ENCODE measurements at regions not wholly inside any gene's neighbourhood (a gene's known extent, or its start where the extent isn't known, plus 50 kb on each side); places are given as distances from the start of the nearest gene placed in this dataset.
A peak's percentile ranks its signal among the peaks of the same experiment; 100 is the strongest.
"Not testable (repeated sequence)": the region's sequence is repeated elsewhere in the genome, so short reads cannot be mapped to it uniquely, and the experiment has no call there.

DNA sequence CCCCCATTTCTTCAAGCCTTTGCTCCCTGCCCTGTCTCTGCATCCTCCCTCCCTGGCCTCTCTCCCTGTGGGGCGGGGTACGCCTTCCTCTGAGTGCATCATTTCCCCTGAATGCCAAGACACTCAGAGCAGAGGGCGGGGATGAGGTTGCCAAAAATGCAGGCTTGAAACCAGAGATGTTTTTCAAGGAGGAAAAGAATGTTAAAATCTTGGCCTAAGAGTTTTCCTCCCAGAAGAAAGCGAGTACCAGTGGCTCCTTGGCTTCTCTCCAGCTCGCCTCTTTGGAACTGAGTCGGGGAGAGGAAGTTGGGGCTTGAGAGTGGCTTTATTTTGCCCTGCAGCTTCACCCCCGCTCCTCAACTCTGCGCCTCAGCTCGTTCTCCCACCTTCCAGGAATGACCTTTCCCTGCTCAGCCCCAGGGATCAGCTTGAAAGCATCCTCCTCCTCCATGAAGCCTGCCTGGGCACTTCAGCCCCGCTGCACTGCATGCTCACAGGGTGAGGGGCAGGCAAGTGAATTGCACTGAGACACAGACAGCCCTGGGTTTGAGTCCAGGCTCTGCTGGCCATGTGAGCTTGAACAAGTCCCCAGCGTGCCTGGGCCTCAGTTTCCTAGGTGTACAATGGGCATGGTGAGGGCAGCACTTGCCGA, 57.5 kb upstream of the SORCS2 start:
- H3K36me3 ChIP-seq: no peaks in the 10 kb centered on the region
- no peaks in the 10 kb centered on the region for H3K27me3 ChIP-seq
- peak overlapping the region in 2 of 4 donors; percentile 25 to 70 for H3K27ac ChIP-seq
- WGBS, 2 donors: 15 to 29% methylated on average over 12 of the region's 12 CpGs
- TF ChIP-seq POLR2A (IDR thresholded peaks at IDR 0.05) (no peak), EP300 (IDR thresholded peaks at IDR 0.05) (peak in 1 of 2 donors; percentile 70)
- H3K4me3 ChIP-seq: no peak overlapping the region
- peaks cover 0 to 27% (median 4%) of the 10 kb centered on the region in 4 donors for H3K4me1 ChIP-seq
- H3K9me3 ChIP-seq: no peaks in the 10 kb centered on the region
- DNase-seq (ENCODE audit: low spot score in 2 of 2): peak; percentile 68 to 76

DNA sequence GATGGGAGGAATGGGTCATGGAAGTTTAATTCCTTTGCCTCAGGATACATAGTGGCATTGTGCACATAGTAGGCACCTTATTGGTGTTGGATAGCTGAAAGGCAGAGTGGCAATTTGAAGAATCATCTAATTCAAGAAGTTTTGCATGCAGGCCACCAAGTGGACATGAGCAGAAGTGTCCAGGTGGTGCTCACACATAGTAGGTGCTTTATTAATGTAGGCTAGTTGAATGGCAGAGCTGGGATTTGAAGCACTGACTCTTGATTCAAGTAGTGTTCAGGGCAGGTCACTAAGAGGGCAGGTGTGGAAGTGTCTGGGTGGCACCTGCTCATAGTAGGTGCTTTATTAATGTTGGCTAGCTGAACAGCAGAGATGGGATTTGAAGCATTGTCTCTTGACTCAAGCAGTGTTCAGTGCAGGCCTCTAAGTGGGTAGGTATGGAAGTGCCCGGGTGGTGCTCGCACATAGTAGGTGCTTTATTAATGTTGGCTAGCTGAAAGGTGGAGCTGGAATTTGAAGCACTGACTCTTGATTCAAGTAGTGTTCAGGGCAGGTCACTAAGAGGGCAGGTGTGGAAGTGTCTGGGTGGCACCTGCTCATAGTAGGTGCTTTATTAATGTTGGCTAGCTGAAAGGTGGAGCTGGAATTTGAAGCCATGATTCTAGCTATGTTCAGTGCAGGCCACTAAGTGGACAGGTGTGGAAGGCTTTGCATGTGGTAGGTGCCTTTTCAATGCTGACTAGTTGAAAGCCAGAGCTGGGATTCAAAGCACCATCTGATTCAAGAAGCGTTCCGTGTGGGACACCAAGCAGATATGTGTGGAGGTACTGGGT, 58.3 kb upstream of the SORCS2 start:
- H3K4me1 ChIP-seq: peaks cover 0 to 22% (median 4%) of the 10 kb centered on the region in 4 donors
- 76 to 83% methylated on average over 4 of the region's 4 CpGs for WGBS, 2 donors
- not testable (repeated sequence) for H3K27me3 ChIP-seq; H3K36me3 ChIP-seq; DNase-seq (ENCODE audit: low spot score in 2 of 2); H3K4me3 ChIP-seq; H3K9me3 ChIP-seq
- H3K27ac ChIP-seq: peak overlapping the region in 2 of 4 donors; percentile 1 to 46

DNA sequence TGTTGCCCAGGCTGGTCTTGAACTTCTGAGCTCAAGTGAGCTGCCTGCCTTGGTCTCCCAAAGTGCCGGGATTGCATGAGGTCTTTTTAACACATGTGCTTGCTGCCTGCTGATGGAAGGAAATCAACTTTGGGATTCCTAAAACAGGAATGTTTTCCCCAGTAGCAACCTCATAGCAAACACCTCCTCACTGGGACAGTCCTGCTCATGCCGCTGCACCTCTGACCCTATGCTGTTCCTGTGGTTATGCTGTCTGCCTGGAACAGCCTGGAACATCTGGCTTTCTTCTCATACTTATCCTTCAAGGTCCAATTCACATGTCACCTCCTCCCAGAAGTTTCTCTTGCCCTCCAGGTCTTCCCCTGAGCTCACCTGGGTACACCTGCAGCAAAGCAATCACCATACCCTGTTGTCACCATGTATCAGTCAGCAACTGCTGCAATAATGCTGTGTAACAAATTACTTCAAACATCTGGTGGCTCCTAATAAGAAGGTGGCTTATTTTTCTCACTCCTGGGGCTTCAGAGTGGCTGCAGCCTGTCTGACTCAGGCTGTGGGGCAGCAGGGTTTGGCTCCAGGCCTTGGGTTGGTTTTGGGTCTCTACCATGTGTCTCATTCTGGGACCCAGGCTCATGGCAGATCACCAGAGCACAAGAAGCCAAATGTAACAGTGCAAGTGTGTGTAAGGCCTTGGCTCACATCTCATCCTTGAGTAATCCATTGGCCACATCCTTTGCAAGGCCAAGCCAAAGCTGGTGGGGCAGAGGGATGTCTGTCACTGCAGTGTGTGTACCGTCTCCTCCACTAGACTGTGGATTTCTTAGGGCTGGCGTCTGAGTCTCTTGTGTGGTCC, 59.4 kb upstream of the SORCS2 start:
- Histone ChIP-seq H3K27ac (no peak overlapping the region), H3K4me3 (no peak overlapping the region), H3K4me1 (peaks cover 0 to 29% (median 4%) of the 10 kb centered on the region in 4 donors), H3K36me3 (no peaks in the 10 kb centered on the region), H3K9me3 (no peaks in the 10 kb centered on the region), H3K27me3 (no peaks in the 10 kb centered on the region)
- TF ChIP-seq EP300 (IDR thresholded peaks at IDR 0.05) (no peak), POLR2A (IDR thresholded peaks at IDR 0.05) (no peak)
- TF ChIP-seq, protein P1, sequence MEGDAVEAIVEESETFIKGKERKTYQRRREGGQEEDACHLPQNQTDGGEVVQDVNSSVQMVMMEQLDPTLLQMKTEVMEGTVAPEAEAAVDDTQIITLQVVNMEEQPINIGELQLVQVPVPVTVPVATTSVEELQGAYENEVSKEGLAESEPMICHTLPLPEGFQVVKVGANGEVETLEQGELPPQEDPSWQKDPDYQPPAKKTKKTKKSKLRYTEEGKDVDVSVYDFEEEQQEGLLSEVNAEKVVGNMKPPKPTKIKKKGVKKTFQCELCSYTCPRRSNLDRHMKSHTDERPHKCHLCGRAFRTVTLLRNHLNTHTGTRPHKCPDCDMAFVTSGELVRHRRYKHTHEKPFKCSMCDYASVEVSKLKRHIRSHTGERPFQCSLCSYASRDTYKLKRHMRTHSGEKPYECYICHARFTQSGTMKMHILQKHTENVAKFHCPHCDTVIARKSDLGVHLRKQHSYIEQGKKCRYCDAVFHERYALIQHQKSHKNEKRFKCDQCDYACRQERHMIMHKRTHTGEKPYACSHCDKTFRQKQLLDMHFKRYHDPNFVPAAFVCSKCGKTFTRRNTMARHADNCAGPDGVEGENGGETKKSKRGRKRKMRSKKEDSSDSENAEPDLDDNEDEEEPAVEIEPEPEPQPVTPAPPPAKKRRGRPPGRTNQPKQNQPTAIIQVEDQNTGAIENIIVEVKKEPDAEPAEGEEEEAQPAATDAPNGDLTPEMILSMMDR (IDR thresholded peaks at IDR 0.05): no peak
- DNase-seq (ENCODE audit: low spot score in 2 of 2): no peak
- WGBS, 2 donors: 89 to 96% methylated on average over 4 of the region's 4 CpGs

DNA sequence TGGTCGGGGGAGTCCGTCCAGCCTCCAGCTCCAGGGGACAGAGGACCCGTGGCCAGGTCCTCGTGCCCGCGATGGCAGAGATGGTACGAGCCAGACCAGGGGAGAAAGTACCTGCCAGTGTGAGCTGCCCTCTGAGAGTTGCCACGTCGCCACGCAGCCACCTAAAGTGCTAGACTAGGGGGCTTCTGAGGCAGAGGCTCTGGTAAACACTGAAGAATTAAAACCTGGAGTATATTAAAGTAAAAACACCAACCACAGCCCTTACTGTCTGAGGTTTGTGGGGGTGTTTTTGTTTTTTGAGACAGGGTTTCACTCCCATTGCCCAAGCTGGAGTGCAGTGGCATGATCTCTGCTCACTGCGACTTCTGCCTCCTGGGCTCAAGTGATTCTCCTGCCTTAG, 60.1 kb upstream of the SORCS2 start:
- TF ChIP-seq POLR2A (IDR thresholded peaks at IDR 0.05) (no peak), EP300 (IDR thresholded peaks at IDR 0.05) (no peak)
- TF ChIP-seq, protein P1 (IDR thresholded peaks at IDR 0.05): no peak
- Histone ChIP-seq H3K4me3 (no peak overlapping the region), H3K36me3 (no peaks in the 10 kb centered on the region), H3K27ac (no peak overlapping the region), H3K9me3 (no peaks in the 10 kb centered on the region), H3K27me3 (no peaks in the 10 kb centered on the region), H3K4me1 (peaks cover 0 to 32% (median 4%) of the 10 kb centered on the region in 4 donors)
- WGBS, 2 donors: 85% methylated on average over 11 of the region's 11 CpGs
- DNase-seq (ENCODE audit: low spot score in 2 of 2): no peak

DNA sequence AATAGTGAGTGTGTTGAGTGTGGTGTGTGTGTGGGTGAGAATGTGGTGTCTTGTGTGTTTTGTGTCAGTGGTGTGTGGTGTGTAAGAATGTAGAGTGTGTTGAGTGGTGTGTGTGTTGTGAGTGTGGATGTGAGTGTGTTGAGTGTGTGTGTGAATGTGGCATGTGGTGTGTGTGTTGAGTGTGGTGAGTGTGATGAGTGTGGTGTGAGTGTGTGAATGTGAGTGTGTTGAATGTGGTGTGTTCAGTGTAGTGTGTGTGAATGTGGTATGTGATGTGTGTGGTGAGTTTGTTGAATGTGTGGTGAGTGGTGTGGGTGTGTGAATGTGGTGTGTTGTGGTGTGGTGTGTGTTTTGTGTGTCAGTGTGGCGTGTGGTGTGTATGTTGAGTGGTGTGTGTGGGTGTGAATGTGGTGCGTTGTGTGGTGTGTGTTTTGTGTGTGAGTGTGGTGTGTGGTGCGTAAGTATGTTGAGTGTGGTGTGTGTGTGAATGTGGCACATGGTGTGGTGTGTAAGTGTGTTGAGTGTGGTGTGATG, 60.8 kb upstream of the SORCS2 start:
- H3K27ac ChIP-seq: no peak overlapping the region
- 62 to 63% methylated on average over 3 of the region's 3 CpGs for WGBS, 2 donors

More for the DNA sequence above, 60.8 kb upstream of the SORCS2 start:
- TF ChIP-seq POLR2A (IDR thresholded peaks at IDR 0.05) (no peak), EP300 (IDR thresholded peaks at IDR 0.05) (no peak)
- TF ChIP-seq, protein P1 (IDR thresholded peaks at IDR 0.05): no peak
- Histone ChIP-seq H3K9me3 (no peaks in the 10 kb centered on the region), H3K36me3 (no peaks in the 10 kb centered on the region), H3K27me3 (no peaks in the 10 kb centered on the region), H3K4me1 (peaks cover 0 to 36% (median 4%) of the 10 kb centered on the region in 4 donors), H3K4me3 (no peak overlapping the region)
- no peak for DNase-seq (ENCODE audit: low spot score in 2 of 2)
